Panc1 (cell line): ENCODE measurements at regions not wholly inside any gene's neighbourhood (a gene's known extent, or its start where the extent isn't known, plus 50 kb on each side); places are given as distances from the start of the nearest gene placed in this dataset.

Source experiments
- ATAC-seq: fragments of 200-7000 bp; cut with Tn5 transposase; 2 replicates; pipeline ENCODE4 v1.9.1; 2020; ENCODE audit warnings: mild to moderate bottlenecking, moderate library complexity
- BruUV-seq: library from RNA; stranded (reverse); fragments of 400-500 nt; replicated peaks from 2 replicates; lab custom pipeline; 2021; lab: Mats Ljungman, UMichigan
- CTCF ChIA-PET: fragments of 300-600 bp; sonication (Branson Sonifier 250); formaldehyde crosslinking; loops from one replicate; lab custom pipeline; 2022; ENCODE audit warnings: antibody characterized with exemption; lab: Charles Lee
- POLR2A ChIA-PET: fragments of 300-600 bp; sonication (Branson Sonifier 250); formaldehyde crosslinking; loops from one replicate; lab custom pipeline; 2022; ENCODE audit warnings: antibody characterized with exemption; lab: Charles Lee
- DNase-seq: peaks from one replicate; pipeline ENCODE4 v3.0.0-alpha.2; 2010; ENCODE audit warnings: low read depth, low spot score
- H3K27ac ChIP-seq: 2 replicates; pipeline ENCODE4 v1.5.1; 2011; ENCODE audit warnings: mild to moderate bottlenecking, low read length, inconsistent platforms
- H3K27me3 ChIP-seq: fragments of 200-500 bp; sonication (Bioruptor generic); 2 replicates; pipeline ENCODE4 v1.6.0; 2014; ENCODE audit warnings: low read length, inconsistent platforms; ENCODE audit not compliant: control insufficient read depth, insufficient read depth
- H3K36me3 ChIP-seq: fragments of 200-500 bp; sonication (Bioruptor generic); 2 replicates; pipeline ENCODE4 v1.5.1; 2014; ENCODE audit warnings: inconsistent platforms, mild to moderate bottlenecking, low read length, moderate library complexity; ENCODE audit not compliant: control insufficient read depth, insufficient read depth
- H3K4me1 ChIP-seq: 2 replicates; pipeline ENCODE4 v1.5.1; 2011; ENCODE audit warnings: inconsistent platforms, mild to moderate bottlenecking, low read length, moderate library complexity; ENCODE audit not compliant: control insufficient read depth, insufficient read depth
- H3K4me3 ChIP-seq, 2 experiments: 2 replicates each; pipeline ENCODE4 v1.5.1; 2011 to 2012; ENCODE audit warnings: low read depth in 2 of 2, low read length in 2 of 2, mild to moderate bottlenecking in 2 of 2, inconsistent platforms in 1 of 2, moderate library complexity in 1 of 2
- H3K9me3 ChIP-seq: fragments of 200-500 bp; sonication (Bioruptor generic); 2 replicates; pipeline ENCODE4 v1.5.1; 2014; ENCODE audit warnings: low read depth, mild to moderate bottlenecking, inconsistent platforms, low read length, moderate library complexity; ENCODE audit not compliant: control insufficient read depth, insufficient read depth
- CTCF ChIP-seq: fragments of 450-650 bp; IDR thresholded peaks from 2 replicates; pipeline ENCODE4 v1.5.1; 2017; ENCODE audit warnings: mild to moderate bottlenecking
- POLR2AphosphoS5 ChIP-seq: IDR thresholded peaks from 2 replicates; pipeline ENCODE4 v1.6.1; 2012; ENCODE audit warnings: mild to moderate bottlenecking, low read depth, low read length, moderate library complexity
- REST ChIP-seq, 2 experiments: IDR thresholded peaks; 2 replicates each; pipeline ENCODE4 v1.6.1; 2011 to 2012; ENCODE audit warnings: low read depth in 2 of 2, control low read depth in 1 of 2, low read length in 1 of 2, mild to moderate bottlenecking in 1 of 2, moderate library complexity in 1 of 2; ENCODE audit not compliant: insufficient read depth in 1 of 2
- SIN3A ChIP-seq: IDR thresholded peaks from 2 replicates; pipeline ENCODE4 v1.6.1; 2012; ENCODE audit warnings: low read depth, mild to moderate bottlenecking, low read length, moderate library complexity, borderline replicate concordance; ENCODE audit not compliant: insufficient read depth
- TCF7L2 ChIP-seq: IDR thresholded peaks from 2 replicates; pipeline ENCODE4 v1.6.1; 2011; ENCODE audit warnings: mild to moderate bottlenecking, low read depth, low read length, inconsistent platforms
- in situ Hi-C: cut with HindIII; loops from 2 replicates; pipeline ENCODE4 v1.10.0; 2016; ENCODE audit warnings: low sequenced_read_pairs, low pct_unique_long_range_greater_than_20kb
- intact Hi-C: fragments of 100-400 bp; cut with micrococcal nuclease; formaldehyde crosslinking; loops from one replicate; pipeline ENCODE4 v1.10.0; 2022; ENCODE audit not compliant: unreplicated experiment

- H3K4me1 ChIP-seq: no peaks in the 10 kb centered on the region
- CTCF ChIA-PET: no interaction called here
- no peak overlapping the region for H3K4me3 ChIP-seq
- POLR2A ChIA-PET: no interaction called here
- DNase-seq: no peak
- intact Hi-C loops (no loop called here), in situ Hi-C loops (no loop called here)
- no TSS peak for BruUV-seq
- TF ChIP-seq SIN3A (no peak), POLR2AphosphoS5 (no peak), TCF7L2 (no peak), CTCF (no peak), REST (IDR thresholded peaks at IDR 0.05; ENCODE audit: insufficient read depth in 1 of 2, low read depth in 2 of 2, low read length in 1 of 2) (no peak)
- H3K27me3 ChIP-seq: no peaks in the 10 kb centered on the region
- H3K36me3 ChIP-seq: no peaks in the 10 kb centered on the region
- no peaks in the 10 kb centered on the region for H3K9me3 ChIP-seq
- H3K27ac ChIP-seq: no peak overlapping the region
- no peak for ATAC-seq
Measured at GRCh38 chr13:62510906-62511655, 1095.4 kb upstream of the PCDH20 start.

GRCh38 chr13:62502588-62502987 lies 1086.9 kb upstream of the PCDH20 start:
- DNase-seq (no peak), ATAC-seq (no peak)
- CTCF ChIA-PET: no interaction called here
- POLR2A ChIA-PET: no interaction called here
- intact Hi-C loops: no loop called here
- no peaks in the 10 kb centered on the region for H3K9me3 ChIP-seq
- no peak for TF ChIP-seq SIN3A
- no peak for TF ChIP-seq TCF7L2
- TF ChIP-seq POLR2AphosphoS5: no peak
- TF ChIP-seq REST (IDR thresholded peaks at IDR 0.05; ENCODE audit: insufficient read depth in 1 of 2, low read depth in 2 of 2, low read length in 1 of 2): no peak
- in situ Hi-C loops: no loop called here
- no TSS peak for BruUV-seq
- H3K36me3 ChIP-seq: no peaks in the 10 kb centered on the region
- no peaks in the 10 kb centered on the region for H3K4me1 ChIP-seq
- H3K4me3 ChIP-seq: no peak overlapping the region
- no peak overlapping the region for H3K27ac ChIP-seq
- no peaks in the 10 kb centered on the region for H3K27me3 ChIP-seq
